ENCODE measurements at regions not wholly inside any gene's neighbourhood (a gene's known extent, or its start where the extent isn't known, plus 50 kb on each side); places are given as distances from the start of the nearest gene placed in this dataset.

GRCh38 chr10:33974976-33975478, 640.6 kb upstream of the NRP1 start:
- Histone ChIP-seq H3K4me2 (ENCODE audit: insufficient read depth in 1 of 2, low read depth in 2 of 2, low read length in 2 of 2) (no peak overlapping the region), H3K9ac (replicated peaks in 1 of 4; ENCODE audit: extremely low read depth in 1 of 4, low read depth in 3 of 4, low read length in 3 of 4) (no peak overlapping the region), H4K20me1 (replicated peaks in 1 of 2; ENCODE audit: control insufficient read depth in 1 of 2, insufficient read depth in 2 of 2, low read length in 2 of 2) (no peaks in the 10 kb centered on the region), H3K79me1 (ENCODE audit: low read depth, low read length) (no peaks in the 10 kb centered on the region), H3K9me3 (ENCODE audit: insufficient read depth in 2 of 2, low read depth in 1 of 2, low read length in 1 of 2) (no peaks in the 10 kb centered on the region), H3K27ac (ENCODE audit: low read depth, low read length) (no peak overlapping the region), H3K4me3 (ENCODE audit: extremely low read depth in 1 of 4, insufficient read depth in 2 of 4, low read depth in 3 of 4, low read length in 4 of 4) (no peak overlapping the region), H2BK20ac (ENCODE audit: low read length) (no peak overlapping the region), H3K23me2 (ENCODE audit: low read depth, low read length) (peaks cover 3% of the 10 kb centered on the region; the same call in 1 of the 2 replicates), H2BK12ac (ENCODE audit: low read depth, low read length) (no peak overlapping the region), H3K23ac (ENCODE audit: insufficient read length) (no peak overlapping the region), H3K4me1 (replicated peaks in 1 of 4; ENCODE audit: control insufficient read depth in 3 of 4, insufficient read depth in 4 of 4, low read length in 3 of 4) (no peaks in the 10 kb centered on the region), H2BK15ac (ENCODE audit: low read length) (no peak overlapping the region), H4K5ac (ENCODE audit: insufficient read length, low read depth, low read length) (no peak overlapping the region), H2AK5ac (ENCODE audit: low read depth, low read length) (no peak overlapping the region), H3K56ac (replicated peaks; ENCODE audit: insufficient read length, low read depth, low read length) (no peak overlapping the region), H2AFZ (ENCODE audit: low read length) (no peak overlapping the region), H3K36me3 (ENCODE audit: control insufficient read depth in 2 of 4, insufficient read depth in 4 of 4, low read length in 3 of 4) (no peaks in the 10 kb centered on the region), H2BK120ac (replicated peaks; ENCODE audit: low read depth, low read length) (no peak overlapping the region), H4K91ac (replicated peaks; ENCODE audit: insufficient read length, low read length) (no peak overlapping the region), H3K79me2 (ENCODE audit: control insufficient read depth in 1 of 2, insufficient read depth in 2 of 2, low read length in 2 of 2) (no peaks in the 10 kb centered on the region), H3K14ac (ENCODE audit: insufficient read length) (no peak overlapping the region), H3K4ac (replicated peaks; ENCODE audit: insufficient read length, low read depth, low read length) (no peak overlapping the region), H3K27me3 (replicated peaks in 1 of 4; ENCODE audit: control insufficient read depth in 3 of 4, extremely low read depth in 1 of 4, insufficient read depth in 3 of 4, low read length in 3 of 4) (no peaks in the 10 kb centered on the region), H4K8ac (ENCODE audit: extremely low read depth, insufficient read depth, low read length) (no peak overlapping the region), H2BK5ac (ENCODE audit: low read depth, low read length) (no peak overlapping the region), H3K18ac (ENCODE audit: extremely low read depth, low read length) (no peak overlapping the region)
- FAIRE-seq (no peak), DNase-seq (ENCODE audit: low read depth in 1 of 2, low spot score in 2 of 2) (no peak)
- ChIA-PET CTCF (ENCODE audit: partially characterized antibody) (no interaction called here), POLR2A (ENCODE audit: partially characterized antibody) (no interaction called here)
- 87% methylated on average over 4 of the region's 4 CpGs; no CpG with 5 or more reads in 1 of the 2 experiments for WGBS, 2 experiments (ENCODE audit: extremely low coverage in 1 of 2, insufficient coverage in 1 of 2, insufficient read length in 1 of 2, insufficient replicate concordance in 2 of 2, low coverage in 1 of 2, low lambda C conversion rate in 2 of 2, missing lambda C conversion rate in 1 of 2)
- TF ChIP-seq RNF2 (IDR thresholded peaks at IDR 0.05; ENCODE audit: borderline replicate concordance, low read depth, low read length, missing control alignments, poor library complexity, severe bottlenecking): no peak

Data from H1 (cell line).